ENCODE measurements at regions not wholly inside any gene's neighbourhood (a gene's known extent, or its start where the extent isn't known, plus 50 kb on each side); places are given as distances from the start of the nearest gene placed in this dataset.

DNA sequence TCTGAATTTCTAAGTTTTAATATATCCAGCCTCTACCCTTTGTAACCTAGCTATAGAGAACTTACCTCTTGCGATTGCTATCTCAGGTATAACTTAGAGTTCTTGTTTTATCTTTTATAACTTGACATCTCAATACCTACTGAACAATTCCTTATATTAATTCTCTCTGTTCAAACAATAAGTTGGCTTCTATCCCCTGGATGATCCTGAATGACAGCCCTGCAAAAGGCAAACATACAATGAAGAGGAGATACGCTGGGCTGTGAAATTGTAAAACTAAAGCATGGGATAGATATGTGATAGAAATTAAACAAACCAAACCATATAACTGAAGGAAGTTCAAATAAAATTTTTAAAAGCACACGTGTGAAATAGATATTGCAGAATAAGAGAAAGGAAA lies 513.6 kb upstream of the PTCHD4 start:
- Histone ChIP-seq H3K27me3 (ENCODE audit: insufficient read depth, poor library complexity, severe bottlenecking) (no peaks in the 10 kb centered on the region), H3K27ac (replicated peaks) (no peak overlapping the region), H3K4me3 (replicated peaks; ENCODE audit: insufficient read depth, low read length) (no peak overlapping the region)
- TF ChIP-seq, protein P1, sequence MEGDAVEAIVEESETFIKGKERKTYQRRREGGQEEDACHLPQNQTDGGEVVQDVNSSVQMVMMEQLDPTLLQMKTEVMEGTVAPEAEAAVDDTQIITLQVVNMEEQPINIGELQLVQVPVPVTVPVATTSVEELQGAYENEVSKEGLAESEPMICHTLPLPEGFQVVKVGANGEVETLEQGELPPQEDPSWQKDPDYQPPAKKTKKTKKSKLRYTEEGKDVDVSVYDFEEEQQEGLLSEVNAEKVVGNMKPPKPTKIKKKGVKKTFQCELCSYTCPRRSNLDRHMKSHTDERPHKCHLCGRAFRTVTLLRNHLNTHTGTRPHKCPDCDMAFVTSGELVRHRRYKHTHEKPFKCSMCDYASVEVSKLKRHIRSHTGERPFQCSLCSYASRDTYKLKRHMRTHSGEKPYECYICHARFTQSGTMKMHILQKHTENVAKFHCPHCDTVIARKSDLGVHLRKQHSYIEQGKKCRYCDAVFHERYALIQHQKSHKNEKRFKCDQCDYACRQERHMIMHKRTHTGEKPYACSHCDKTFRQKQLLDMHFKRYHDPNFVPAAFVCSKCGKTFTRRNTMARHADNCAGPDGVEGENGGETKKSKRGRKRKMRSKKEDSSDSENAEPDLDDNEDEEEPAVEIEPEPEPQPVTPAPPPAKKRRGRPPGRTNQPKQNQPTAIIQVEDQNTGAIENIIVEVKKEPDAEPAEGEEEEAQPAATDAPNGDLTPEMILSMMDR (IDR thresholded peaks at IDR 0.05; ENCODE audit: insufficient read depth, low read length) = no peak
- no peak for TF ChIP-seq SPI1 (IDR thresholded peaks at IDR 0.05; ENCODE audit: borderline replicate concordance, low read depth)
- no peak for TF ChIP-seq POLR2AphosphoS5 (IDR thresholded peaks at IDR 0.05; ENCODE audit: low read depth)
- TF ChIP-seq, protein P2, sequence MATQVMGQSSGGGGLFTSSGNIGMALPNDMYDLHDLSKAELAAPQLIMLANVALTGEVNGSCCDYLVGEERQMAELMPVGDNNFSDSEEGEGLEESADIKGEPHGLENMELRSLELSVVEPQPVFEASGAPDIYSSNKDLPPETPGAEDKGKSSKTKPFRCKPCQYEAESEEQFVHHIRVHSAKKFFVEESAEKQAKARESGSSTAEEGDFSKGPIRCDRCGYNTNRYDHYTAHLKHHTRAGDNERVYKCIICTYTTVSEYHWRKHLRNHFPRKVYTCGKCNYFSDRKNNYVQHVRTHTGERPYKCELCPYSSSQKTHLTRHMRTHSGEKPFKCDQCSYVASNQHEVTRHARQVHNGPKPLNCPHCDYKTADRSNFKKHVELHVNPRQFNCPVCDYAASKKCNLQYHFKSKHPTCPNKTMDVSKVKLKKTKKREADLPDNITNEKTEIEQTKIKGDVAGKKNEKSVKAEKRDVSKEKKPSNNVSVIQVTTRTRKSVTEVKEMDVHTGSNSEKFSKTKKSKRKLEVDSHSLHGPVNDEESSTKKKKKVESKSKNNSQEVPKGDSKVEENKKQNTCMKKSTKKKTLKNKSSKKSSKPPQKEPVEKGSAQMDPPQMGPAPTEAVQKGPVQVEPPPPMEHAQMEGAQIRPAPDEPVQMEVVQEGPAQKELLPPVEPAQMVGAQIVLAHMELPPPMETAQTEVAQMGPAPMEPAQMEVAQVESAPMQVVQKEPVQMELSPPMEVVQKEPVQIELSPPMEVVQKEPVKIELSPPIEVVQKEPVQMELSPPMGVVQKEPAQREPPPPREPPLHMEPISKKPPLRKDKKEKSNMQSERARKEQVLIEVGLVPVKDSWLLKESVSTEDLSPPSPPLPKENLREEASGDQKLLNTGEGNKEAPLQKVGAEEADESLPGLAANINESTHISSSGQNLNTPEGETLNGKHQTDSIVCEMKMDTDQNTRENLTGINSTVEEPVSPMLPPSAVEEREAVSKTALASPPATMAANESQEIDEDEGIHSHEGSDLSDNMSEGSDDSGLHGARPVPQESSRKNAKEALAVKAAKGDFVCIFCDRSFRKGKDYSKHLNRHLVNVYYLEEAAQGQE (IDR thresholded peaks at IDR 0.05; ENCODE audit: insufficient replicate concordance, low read depth) = no peak
- TF ChIP-seq GABPA (IDR thresholded peaks at IDR 0.05; ENCODE audit: low read depth) = no peak
- DNase-seq (ENCODE audit: low read depth in 1 of 2, low spot score in 1 of 2) = no peak

DNA sequence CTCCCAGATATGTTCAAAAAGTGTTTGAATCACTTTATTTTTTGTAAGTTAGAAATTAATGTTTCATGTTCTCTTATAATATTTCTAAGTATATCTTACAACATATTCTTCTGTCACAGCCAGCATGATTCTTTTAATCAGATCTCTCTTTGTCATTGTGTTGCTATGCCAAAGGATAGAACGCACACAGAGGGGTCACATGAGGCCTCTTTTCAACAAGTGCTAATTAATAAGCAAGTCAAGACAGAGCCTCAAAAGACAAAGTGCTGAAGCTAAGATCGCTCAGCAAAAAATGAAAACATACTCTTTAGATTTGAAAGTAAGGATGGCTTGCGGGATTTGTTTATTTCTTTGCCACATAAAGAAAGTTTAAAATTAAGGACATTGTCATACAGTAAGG lies 508.8 kb upstream of the PTCHD4 start:
- no peak for TF ChIP-seq POLR2AphosphoS5 (IDR thresholded peaks at IDR 0.05; ENCODE audit: low read depth)
- no peak for TF ChIP-seq SPI1 (IDR thresholded peaks at IDR 0.05; ENCODE audit: borderline replicate concordance, low read depth)
- TF ChIP-seq, protein P1 (IDR thresholded peaks at IDR 0.05; ENCODE audit: insufficient read depth, low read length) = no peak
- TF ChIP-seq GABPA (IDR thresholded peaks at IDR 0.05; ENCODE audit: low read depth) = no peak
- TF ChIP-seq, protein P2 (IDR thresholded peaks at IDR 0.05; ENCODE audit: insufficient replicate concordance, low read depth) = no peak
- Histone ChIP-seq H3K4me3 (replicated peaks; ENCODE audit: insufficient read depth, low read length) (no peak overlapping the region), H3K27me3 (ENCODE audit: insufficient read depth, poor library complexity, severe bottlenecking) (no peaks in the 10 kb centered on the region), H3K27ac (replicated peaks) (no peak overlapping the region)
- DNase-seq (ENCODE audit: low read depth in 1 of 2, low spot score in 1 of 2) = no peak

DNA sequence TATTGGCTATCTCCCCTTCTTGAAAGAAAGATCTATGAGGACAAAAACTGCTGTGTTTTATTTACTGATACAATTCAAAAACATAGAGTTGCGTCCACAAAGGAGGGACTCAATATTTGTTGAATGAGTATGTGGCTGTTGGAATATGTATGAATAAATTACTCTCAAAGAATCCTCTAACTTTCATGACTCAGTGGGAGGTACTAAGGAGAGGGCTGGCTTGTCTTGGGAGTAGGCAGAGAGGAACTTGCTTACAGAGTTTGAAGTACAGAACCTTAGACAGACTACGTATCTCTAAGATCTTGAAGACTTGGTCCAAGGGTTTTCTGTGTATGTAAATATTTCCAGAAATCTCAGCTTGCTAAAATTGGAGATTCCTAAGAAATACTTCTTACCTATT lies 504.0 kb upstream of the PTCHD4 start:
- Histone ChIP-seq H3K4me3 (replicated peaks; ENCODE audit: insufficient read depth, low read length) (no peak overlapping the region), H3K27me3 (ENCODE audit: insufficient read depth, poor library complexity, severe bottlenecking) (no peaks in the 10 kb centered on the region), H3K27ac (replicated peaks) (no peak overlapping the region)
- DNase-seq (ENCODE audit: low read depth in 1 of 2, low spot score in 1 of 2) = no peak
- TF ChIP-seq GABPA (IDR thresholded peaks at IDR 0.05; ENCODE audit: low read depth) = no peak
- TF ChIP-seq SPI1 (IDR thresholded peaks at IDR 0.05; ENCODE audit: borderline replicate concordance, low read depth) = no peak
- no peak for TF ChIP-seq POLR2AphosphoS5 (IDR thresholded peaks at IDR 0.05; ENCODE audit: low read depth)
- TF ChIP-seq, protein P1 (IDR thresholded peaks at IDR 0.05; ENCODE audit: insufficient read depth, low read length) = no peak
- TF ChIP-seq, protein P2 (IDR thresholded peaks at IDR 0.05; ENCODE audit: insufficient replicate concordance, low read depth) = no peak
